ENCODE measurements at regions not wholly inside any gene's neighbourhood (a gene's known extent, or its start where the extent isn't known, plus 50 kb on each side); places are given as distances from the start of the nearest gene placed in this dataset.

DNA sequence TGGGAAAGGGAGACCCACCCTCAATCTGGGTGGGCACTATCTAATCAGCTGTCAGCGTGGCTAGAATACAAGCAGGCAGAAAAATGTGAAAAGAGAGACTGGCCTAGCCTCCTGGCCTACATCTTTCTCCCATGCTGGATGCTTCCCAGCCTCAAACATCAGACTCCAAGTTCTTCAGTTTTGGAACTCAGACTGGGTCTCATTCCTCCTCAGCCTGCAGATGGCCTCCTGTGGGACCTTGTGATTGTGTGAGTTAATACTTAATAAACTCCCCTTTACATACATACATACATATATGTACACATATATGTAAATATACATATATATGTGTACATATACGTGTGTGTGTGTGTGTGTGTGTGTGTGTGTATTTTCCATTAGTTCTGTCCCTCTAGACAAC is 207.1 kb downstream of the BRINP2 start:
- no peak overlapping the region for H2BK5ac ChIP-seq (ENCODE audit: low read depth, low read length, poor library complexity, severe bottlenecking)
- no peak overlapping the region for H2AK5ac ChIP-seq (ENCODE audit: low read depth, low read length)
- H3K9me1 ChIP-seq (ENCODE audit: insufficient read depth, low read length), result no peaks in the 10 kb centered on the region
- BruUV-seq (replicated peaks), result no TSS peak
- H3K9ac ChIP-seq (ENCODE audit: low read depth, low read length), result no peak overlapping the region
- H3K4ac ChIP-seq (ENCODE audit: low read depth, low read length), result no peak overlapping the region
- no peak overlapping the region for H4K8ac ChIP-seq (ENCODE audit: low read depth in 2 of 2, low read length in 2 of 2)
- H3K4me3 ChIP-seq (ENCODE audit: insufficient read depth, low read depth, low read length), result no peak overlapping the region
- no peaks in the 10 kb centered on the region for H4K20me1 ChIP-seq (ENCODE audit: insufficient read depth, low read length)
- no peak overlapping the region for H4K91ac ChIP-seq (ENCODE audit: insufficient read depth, low read depth, low read length)
- ATAC-seq (ENCODE audit: low read depth), result no peak
- no peak for DNase-seq
- no peak overlapping the region for H2BK15ac ChIP-seq (ENCODE audit: low read depth, low read length)
- H2BK120ac ChIP-seq (ENCODE audit: low read depth, low read length), result no peak overlapping the region
- no peak overlapping the region for H3K23ac ChIP-seq (ENCODE audit: low read depth, low read length)
- H3K27me3 ChIP-seq (ENCODE audit: control insufficient read depth, insufficient read depth, low read length), result no peaks in the 10 kb centered on the region
- H2AK9ac ChIP-seq (replicated peaks; ENCODE audit: low read depth, low read length, poor library complexity), result no peak overlapping the region
- no peak overlapping the region for H3K27ac ChIP-seq (ENCODE audit: insufficient read depth, low read length)
- H3K9me3 ChIP-seq (ENCODE audit: control insufficient read depth, insufficient read depth, low read length), result no peaks in the 10 kb centered on the region
- dilution Hi-C loops (cut with HindIII; ENCODE audit: low sequenced_read_pairs, unreplicated experiment) (no loop called here), in situ Hi-C loops (cut with MboI; ENCODE audit: low sequenced_read_pairs) (no loop called here), intact Hi-C loops (cut with micrococcal nuclease) (no loop called here)
- H2AFZ ChIP-seq (replicated peaks; ENCODE audit: low read length, poor library complexity), result no peak overlapping the region
- no peak overlapping the region for H2BK20ac ChIP-seq (ENCODE audit: low read depth, low read length)
- no peak overlapping the region for H4K5ac ChIP-seq (ENCODE audit: low read depth, low read length)
- TF ChIP-seq FOS (IDR thresholded peaks at IDR 0.05; ENCODE audit: low read depth, low read length) (no peak), BHLHE40 (IDR thresholded peaks at IDR 0.05; ENCODE audit: low read depth, low read length) (no peak), NFE2L2 (IDR thresholded peaks at IDR 0.05; ENCODE audit: low read depth, low read length) (no peak), RFX5 (IDR thresholded peaks at IDR 0.05; ENCODE audit: low read depth, low read length) (no peak), SMC3 (IDR thresholded peaks at IDR 0.05; ENCODE audit: low read depth, low read length) (no peak), MAFK (IDR thresholded peaks at IDR 0.05; ENCODE audit: low read depth, low read length) (no peak), USF2 (IDR thresholded peaks at IDR 0.05; ENCODE audit: low read depth, low read length) (no peak), POLR2A (IDR thresholded peaks at IDR 0.05; ENCODE audit: low read depth, low read length) (no peak), RCOR1 (IDR thresholded peaks at IDR 0.05; ENCODE audit: insufficient replicate concordance, low read length) (no peak), CTCF (conservative IDR thresholded peaks at IDR 0.05; ENCODE audit: low read depth, low read length) (no peak)
- TF ChIP-seq, protein P1, sequence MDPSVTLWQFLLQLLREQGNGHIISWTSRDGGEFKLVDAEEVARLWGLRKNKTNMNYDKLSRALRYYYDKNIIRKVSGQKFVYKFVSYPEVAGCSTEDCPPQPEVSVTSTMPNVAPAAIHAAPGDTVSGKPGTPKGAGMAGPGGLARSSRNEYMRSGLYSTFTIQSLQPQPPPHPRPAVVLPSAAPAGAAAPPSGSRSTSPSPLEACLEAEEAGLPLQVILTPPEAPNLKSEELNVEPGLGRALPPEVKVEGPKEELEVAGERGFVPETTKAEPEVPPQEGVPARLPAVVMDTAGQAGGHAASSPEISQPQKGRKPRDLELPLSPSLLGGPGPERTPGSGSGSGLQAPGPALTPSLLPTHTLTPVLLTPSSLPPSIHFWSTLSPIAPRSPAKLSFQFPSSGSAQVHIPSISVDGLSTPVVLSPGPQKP (IDR thresholded peaks at IDR 0.05; ENCODE audit: borderline replicate concordance, low read depth, low read length), result no peak
- H3K18ac ChIP-seq (ENCODE audit: low read depth, low read length), result no peak overlapping the region
- H3K36me3 ChIP-seq (ENCODE audit: control insufficient read depth, insufficient read depth, low read length), result no peaks in the 10 kb centered on the region
- no peak overlapping the region for H3K4me2 ChIP-seq (ENCODE audit: low read depth, low read length)
- 33% methylated on average over 1 of the region's 2 CpGs; no CpG with 5 or more reads in 1 of the 2 experiments for WGBS, 2 experiments (ENCODE audit: extremely low coverage in 2 of 2, insufficient read length in 1 of 2)
- no peaks in the 10 kb centered on the region for H3K79me1 ChIP-seq (ENCODE audit: low read depth in 1 of 2, low read length in 2 of 2)
- ChIA-PET CTCF (no interaction called here), POLR2A (ENCODE audit: unreplicated experiment) (no interaction called here)
- H3K14ac ChIP-seq (replicated peaks; ENCODE audit: low read depth, low read length), result no peak overlapping the region
- no peak overlapping the region for H3K56ac ChIP-seq (ENCODE audit: extremely low read depth, insufficient read depth, low read length)
- no peaks in the 10 kb centered on the region for H3K4me1 ChIP-seq (ENCODE audit: control insufficient read depth, insufficient read depth, low read length)
